HG02798 (cell line): ENCODE measurements at regions not wholly inside any gene's neighbourhood (a gene's known extent, or its start where the extent isn't known, plus 50 kb on each side); places are given as distances from the start of the nearest gene placed in this dataset.

Experiments
- ATAC-seq: cut with Tn5 transposase; IDR thresholded peaks from one replicate; pipeline ENCODE4 v1.9.1; 2021; ENCODE audit warnings: mild to moderate bottlenecking; ENCODE audit not compliant: unreplicated experiment, poor library complexity

- ATAC-seq: no peak
Observed at GRCh38 chr18:60951091-60951490, 382.1 kb upstream of the CDH20 start.

GRCh38 chr18:60962625-60963024 is 370.6 kb upstream of the CDH20 start:
- ATAC-seq: no peak

DNA sequence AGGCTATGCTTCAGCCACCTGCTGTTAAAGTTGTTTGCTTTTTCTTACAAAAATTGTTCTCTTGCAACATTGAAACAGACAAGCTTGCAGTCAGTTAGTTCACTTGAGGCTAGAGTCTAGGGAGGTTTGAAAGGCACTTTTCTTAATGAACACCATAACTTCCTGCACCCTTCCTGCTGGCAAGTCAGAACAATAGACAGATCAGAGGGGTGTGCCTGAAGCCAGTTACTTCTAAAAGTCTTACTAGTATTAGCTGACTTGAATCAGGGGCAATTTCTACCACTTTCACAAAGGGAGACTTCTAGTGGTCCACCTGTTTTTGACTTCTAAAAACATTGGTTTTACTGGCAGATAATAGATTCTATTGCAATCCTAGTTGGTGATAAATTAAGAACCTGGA is 367.4 kb upstream of the CDH20 start:
- ATAC-seq: no peak

DNA sequence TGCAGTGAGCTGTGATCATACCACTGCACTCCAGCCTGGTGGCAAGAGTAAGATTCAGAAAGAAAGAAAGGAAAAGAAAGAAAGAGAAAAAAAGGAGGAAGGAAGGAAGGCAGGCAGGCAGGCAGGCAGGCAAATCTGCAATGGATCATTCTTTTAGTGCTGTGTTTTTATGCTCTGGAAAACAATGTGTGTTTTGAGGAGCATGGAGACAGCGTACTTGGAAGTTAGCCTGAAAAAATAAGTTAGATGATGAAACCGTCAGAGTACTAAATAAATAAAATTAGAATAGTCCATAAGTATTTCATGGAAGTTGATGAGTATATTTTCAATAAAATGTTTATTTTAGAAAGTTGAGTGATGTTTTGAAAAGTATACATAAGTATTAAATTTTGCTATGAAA is 366.4 kb upstream of the CDH20 start:
- no peak for ATAC-seq

DNA sequence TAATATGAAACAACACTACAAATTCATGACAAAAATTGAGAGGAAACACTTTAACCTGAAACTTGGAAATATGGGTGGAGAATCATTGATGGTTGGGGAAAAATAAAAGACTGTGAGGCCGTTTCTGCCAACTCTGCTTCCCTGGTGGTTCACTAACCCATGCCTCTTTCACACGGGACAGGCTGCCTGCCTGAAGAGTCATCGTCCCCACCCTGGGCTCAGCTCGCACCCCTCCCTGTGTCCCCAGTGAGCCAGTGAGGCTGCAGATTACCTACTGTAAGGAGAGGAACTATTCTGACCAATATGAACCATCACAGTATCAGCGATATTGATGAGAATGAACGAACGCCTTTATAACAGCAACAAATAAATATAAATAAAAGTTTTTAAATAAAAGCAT is 357.8 kb upstream of the CDH20 start:
- no peak for ATAC-seq

GRCh38 chr18:60976976-60977375 is 356.3 kb upstream of the CDH20 start:
- ATAC-seq: no peak

DNA sequence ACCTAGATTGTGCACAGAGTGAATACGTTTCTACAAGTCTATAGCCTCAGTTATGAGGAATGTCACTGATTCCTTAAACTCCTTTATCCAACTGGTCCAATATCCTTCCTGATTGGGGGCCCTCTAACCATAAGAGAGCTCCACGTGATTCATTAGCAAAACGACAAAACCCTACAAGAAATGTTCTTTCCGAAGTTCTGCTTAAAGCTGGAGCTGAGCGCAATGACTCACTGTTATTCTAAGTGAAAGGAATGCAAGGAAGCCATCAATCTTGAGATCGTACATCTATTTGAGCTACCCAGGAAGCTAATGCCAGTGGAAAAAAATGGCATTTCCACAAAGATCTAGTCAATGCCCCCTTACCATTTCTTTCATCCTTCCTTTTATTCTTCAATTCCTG is 354.9 kb upstream of the CDH20 start:
- ATAC-seq: no peak

- no peak for ATAC-seq
Observed at GRCh38 chr18:60980422-60981005, 352.7 kb upstream of the CDH20 start.

- ATAC-seq: no peak
Observed at GRCh38 chr18:60981682-60982328, 351.4 kb upstream of the CDH20 start.

- ATAC-seq: no peak
Observed at GRCh38 chr18:60982329-60982695, 350.9 kb upstream of the CDH20 start.

DNA sequence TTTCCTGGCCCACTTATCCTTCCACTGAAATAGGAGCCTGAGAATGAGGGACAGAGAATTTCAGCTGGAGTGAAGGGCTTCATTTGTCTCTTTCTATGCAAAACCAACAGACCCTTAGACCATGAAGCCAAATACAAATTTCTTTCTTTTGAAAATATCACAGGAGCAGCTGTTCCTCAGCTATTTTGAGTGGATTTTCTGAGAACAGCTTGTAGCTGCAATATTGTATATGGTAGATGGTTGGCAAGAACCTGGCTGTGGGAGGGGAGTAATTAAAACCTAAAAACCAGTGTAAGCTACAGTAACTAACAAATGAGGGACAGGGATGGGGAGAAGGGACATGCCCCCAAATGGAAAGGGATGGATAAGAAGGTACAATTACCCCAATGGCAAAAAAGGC is 350.3 kb upstream of the CDH20 start:
- no peak for ATAC-seq

GRCh38 chr18:60984510-60984909 is 348.7 kb upstream of the CDH20 start:
- ATAC-seq: no peak

DNA sequence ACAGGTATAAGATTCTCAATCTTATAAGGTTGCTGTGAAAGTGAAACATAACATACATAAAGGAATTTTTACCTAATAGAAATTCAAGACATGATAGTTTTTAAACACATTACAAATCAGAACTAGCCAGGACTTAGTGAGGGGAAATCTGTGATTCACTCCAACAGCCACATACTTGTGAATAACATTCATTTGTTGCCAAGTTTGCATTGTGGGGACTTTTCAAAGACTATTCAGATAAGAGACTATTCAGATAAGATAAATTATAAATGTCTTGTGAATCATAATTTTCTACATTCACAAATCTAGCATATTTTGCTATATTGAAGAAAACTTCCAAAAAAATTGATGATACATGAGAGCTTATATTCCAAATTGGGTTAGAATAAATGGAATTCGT is 345.3 kb upstream of the CDH20 start:
- no peak for ATAC-seq

DNA sequence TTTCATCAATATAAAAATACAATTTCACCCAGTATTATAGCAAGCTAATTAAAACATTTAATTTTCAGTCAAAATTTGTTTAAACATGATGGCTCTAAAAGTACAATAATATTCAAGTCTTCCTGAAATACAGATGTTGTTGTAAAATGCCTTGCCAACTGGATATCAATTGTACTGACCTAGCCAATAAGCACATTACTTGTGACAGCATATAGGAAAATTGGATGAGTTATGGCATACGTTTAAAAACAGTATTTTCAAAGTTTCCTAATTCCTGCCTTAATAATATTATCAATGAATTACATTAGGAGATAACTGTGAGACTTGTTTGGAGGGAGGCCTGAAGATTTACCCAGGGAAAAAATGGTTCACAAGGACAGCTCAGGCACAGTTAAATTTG is 336.9 kb upstream of the CDH20 start:
- no peak for ATAC-seq

DNA sequence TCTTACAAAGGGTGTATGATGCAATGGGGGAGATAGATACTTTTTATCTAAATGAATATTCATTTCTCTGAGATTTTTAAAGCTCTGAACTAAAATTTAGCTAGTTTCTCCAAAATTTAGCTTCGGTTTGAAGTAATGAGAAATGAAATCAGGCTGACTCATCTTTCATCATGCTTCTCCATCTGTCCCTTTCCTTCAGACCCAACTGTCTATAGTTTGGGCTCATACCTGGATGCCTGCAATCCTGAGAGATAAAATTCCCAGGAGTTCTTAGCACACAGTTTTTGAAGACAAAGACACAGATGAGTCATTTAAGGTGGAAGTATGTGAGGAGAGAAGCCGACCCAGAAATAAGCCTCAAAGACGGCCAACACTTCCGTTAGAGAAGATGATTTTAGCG is 336.4 kb upstream of the CDH20 start:
- no peak for ATAC-seq

DNA sequence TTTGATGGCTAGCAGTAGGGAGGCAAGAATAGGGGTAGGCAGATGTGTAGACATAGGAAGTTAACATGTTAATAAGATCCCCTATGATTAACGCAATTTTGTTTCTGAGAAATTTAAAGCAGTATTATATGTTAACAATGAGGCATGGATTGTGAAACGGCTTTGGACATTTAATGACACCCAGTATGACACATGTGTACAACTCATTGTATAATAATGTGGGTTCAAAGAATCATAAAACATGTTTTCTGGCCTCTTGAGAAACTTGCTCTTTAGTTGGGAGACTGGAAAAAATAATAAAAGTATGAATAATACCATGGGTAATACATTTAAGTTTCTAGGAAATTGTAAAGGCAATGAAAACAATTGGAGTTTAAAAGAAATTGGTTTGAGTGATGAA is 332.1 kb upstream of the CDH20 start:
- ATAC-seq: no peak

DNA sequence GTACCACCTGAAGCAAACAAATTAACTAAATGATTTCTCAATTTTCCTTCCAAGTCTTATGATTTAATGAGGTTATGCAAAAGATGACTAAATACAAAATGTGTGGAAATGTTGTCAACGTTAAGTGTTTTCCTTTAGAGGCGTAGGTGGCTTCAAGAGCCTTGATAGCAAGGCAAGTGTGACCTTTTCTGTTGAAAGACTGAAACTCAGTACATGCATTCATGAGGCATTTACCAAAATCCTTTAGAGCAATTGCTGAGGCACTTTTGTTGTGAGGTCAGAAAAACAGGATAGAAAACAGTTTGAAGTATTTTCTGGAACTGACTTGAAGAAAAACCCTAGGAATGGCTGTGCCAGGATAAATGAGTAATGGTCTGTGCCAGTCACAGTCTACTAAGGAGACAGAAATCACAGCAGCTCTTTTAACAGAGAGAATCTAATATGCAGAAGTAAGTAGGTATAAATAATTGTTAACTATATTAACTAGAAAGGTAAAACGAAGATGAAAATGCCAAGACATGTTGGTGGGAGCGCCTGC is 326.5 kb upstream of the CDH20 start:
- no peak for ATAC-seq

GRCh38 chr18:61019338-61020301 is 313.6 kb upstream of the CDH20 start:
- no peak for ATAC-seq

DNA sequence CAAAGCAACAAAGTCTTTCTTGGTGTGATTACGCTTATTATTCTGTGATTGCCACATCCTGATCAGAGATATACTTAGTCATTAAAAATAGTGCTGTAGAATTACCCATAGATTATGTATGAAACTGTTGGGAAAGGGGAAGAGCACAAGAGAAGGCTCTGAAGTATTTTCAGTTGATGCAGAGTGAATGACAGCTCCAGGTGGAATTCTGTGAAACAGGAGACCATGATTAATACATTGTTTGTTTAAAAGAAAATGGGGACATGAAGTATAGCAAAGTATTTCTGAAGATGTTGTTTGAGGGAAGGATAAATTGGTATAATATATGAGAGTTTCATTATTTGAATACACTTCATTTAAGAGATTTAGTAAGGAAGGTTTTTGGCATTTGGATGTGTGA is 307.6 kb upstream of the CDH20 start:
- no peak for ATAC-seq

GRCh38 chr18:61031626-61032025 is 301.6 kb upstream of the CDH20 start:
- no peak for ATAC-seq

DNA sequence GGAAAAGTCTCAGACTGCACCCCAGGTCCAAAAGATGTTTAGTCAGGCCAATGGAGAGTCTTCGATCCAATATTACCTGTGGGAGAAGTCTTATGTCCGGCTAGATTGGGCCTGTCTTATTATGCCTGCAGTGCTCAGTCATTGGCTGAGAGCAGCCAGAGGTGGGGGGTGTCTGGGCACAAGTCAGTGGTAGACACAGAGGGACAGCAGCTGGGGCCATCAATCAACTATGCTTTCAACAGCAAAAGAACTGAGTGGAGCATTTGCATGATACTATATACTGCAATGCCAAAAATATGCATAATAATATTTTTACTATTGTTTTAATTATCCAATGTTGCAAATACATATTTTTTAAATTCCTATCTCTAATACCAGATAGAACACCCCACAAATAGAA is 298.6 kb upstream of the CDH20 start:
- no peak for ATAC-seq
